ENCODE measurements at regions not wholly inside any gene's neighbourhood (a gene's known extent, or its start where the extent isn't known, plus 50 kb on each side); places are given as distances from the start of the nearest gene placed in this dataset.

GRCh38 chr2:53312721-53313120 lies 454.9 kb upstream of the CHAC2 start:
- no peaks in the 10 kb centered on the region for H3K9me3 Mint-ChIP-seq
- no peak overlapping the region for H3K4me3 Mint-ChIP-seq
- no peaks in the 10 kb centered on the region for H3K27me3 Mint-ChIP-seq
- ATAC-seq (replicated peaks in 1 of 4) (no peak), DNase-seq (no peak)
- no peaks in the 10 kb centered on the region for H3K36me3 Mint-ChIP-seq
- Histone ChIP-seq H3K4me3 (ENCODE audit: control insufficient read depth in 1 of 2, extremely low read depth in 1 of 2, low read length in 1 of 2) (no peak overlapping the region), H3K27me3 (replicated peaks in 1 of 2; ENCODE audit: control insufficient read depth in 2 of 2, extremely low read depth in 1 of 2, insufficient read depth in 2 of 2, low read length in 1 of 2) (no peaks in the 10 kb centered on the region), H3K9me3 (no peaks in the 10 kb centered on the region), H3K36me3 (ENCODE audit: control insufficient read depth in 2 of 2, extremely low read depth in 1 of 2, insufficient read depth in 1 of 2, low read length in 1 of 2) (no peaks in the 10 kb centered on the region), H3K27ac (ENCODE audit: low read length) (no peak overlapping the region), H3K4me1 (ENCODE audit: control insufficient read depth in 1 of 2, extremely low read depth in 1 of 2, insufficient read depth in 2 of 2, low read length in 2 of 2) (no peaks in the 10 kb centered on the region)
- POLR2A ChIA-PET = no interaction called here
- no peak overlapping the region for H3K27ac Mint-ChIP-seq
- WGBS (ENCODE audit: insufficient coverage) = 89% methylated on average over 4 of the region's 5 CpGs
- H3K4me1 Mint-ChIP-seq = no peaks in the 10 kb centered on the region
- CTCF ChIA-PET = no interaction called here

- no peaks in the 10 kb centered on the region for H3K27me3 Mint-ChIP-seq
- no peaks in the 10 kb centered on the region for H3K36me3 ChIP-seq (ENCODE audit: control insufficient read depth in 2 of 2, extremely low read depth in 1 of 2, insufficient read depth in 1 of 2, low read length in 1 of 2)
- no peaks in the 10 kb centered on the region for H3K4me1 ChIP-seq (ENCODE audit: control insufficient read depth in 1 of 2, extremely low read depth in 1 of 2, insufficient read depth in 2 of 2, low read length in 2 of 2)
- H3K27me3 ChIP-seq (replicated peaks in 1 of 2; ENCODE audit: control insufficient read depth in 2 of 2, extremely low read depth in 1 of 2, insufficient read depth in 2 of 2, low read length in 1 of 2) = no peaks in the 10 kb centered on the region
- no peaks in the 10 kb centered on the region for H3K4me1 Mint-ChIP-seq
- ATAC-seq (replicated peaks in 1 of 4) = no peak
- no peak overlapping the region for H3K27ac ChIP-seq (ENCODE audit: low read length)
- 80% methylated on average over 1 of the region's 5 CpGs for WGBS (ENCODE audit: insufficient coverage)
- no peak overlapping the region for H3K4me3 ChIP-seq (ENCODE audit: control insufficient read depth in 1 of 2, extremely low read depth in 1 of 2, low read length in 1 of 2)
- H3K9me3 ChIP-seq = no peaks in the 10 kb centered on the region
- CTCF ChIA-PET = no interaction called here
- H3K36me3 Mint-ChIP-seq = no peaks in the 10 kb centered on the region
- no peak for DNase-seq
- no peaks in the 10 kb centered on the region for H3K9me3 Mint-ChIP-seq
- H3K4me3 Mint-ChIP-seq = no peak overlapping the region
- H3K27ac Mint-ChIP-seq = no peak overlapping the region
- POLR2A ChIA-PET = no interaction called here
These were observed 455.4 kb upstream of the CHAC2 start for GRCh38 chr2:53312181-53312580.

- CTCF ChIA-PET = no interaction called here
- Histone ChIP-seq H3K27ac (ENCODE audit: low read length) (no peak overlapping the region), H3K27me3 (replicated peaks in 1 of 2; ENCODE audit: control insufficient read depth in 2 of 2, extremely low read depth in 1 of 2, insufficient read depth in 2 of 2, low read length in 1 of 2) (no peaks in the 10 kb centered on the region), H3K4me1 (ENCODE audit: control insufficient read depth in 1 of 2, extremely low read depth in 1 of 2, insufficient read depth in 2 of 2, low read length in 2 of 2) (no peaks in the 10 kb centered on the region), H3K9me3 (no peaks in the 10 kb centered on the region), H3K36me3 (ENCODE audit: control insufficient read depth in 2 of 2, extremely low read depth in 1 of 2, insufficient read depth in 1 of 2, low read length in 1 of 2) (no peaks in the 10 kb centered on the region), H3K4me3 (ENCODE audit: control insufficient read depth in 1 of 2, extremely low read depth in 1 of 2, low read length in 1 of 2) (no peak overlapping the region)
- no peak for ATAC-seq (replicated peaks in 1 of 4)
- Mint-ChIP-seq H3K36me3 (no peaks in the 10 kb centered on the region), H3K27ac (no peak overlapping the region), H3K4me3 (no peak overlapping the region), H3K9me3 (no peaks in the 10 kb centered on the region), H3K4me1 (no peaks in the 10 kb centered on the region), H3K27me3 (no peaks in the 10 kb centered on the region)
- no peak for DNase-seq
- WGBS (ENCODE audit: insufficient coverage) = no CpG with 5 or more reads among the region's 4 CpGs
- POLR2A ChIA-PET = no interaction called here
These were observed 464.5 kb upstream of the CHAC2 start for GRCh38 chr2:53303012-53303578.

DNA sequence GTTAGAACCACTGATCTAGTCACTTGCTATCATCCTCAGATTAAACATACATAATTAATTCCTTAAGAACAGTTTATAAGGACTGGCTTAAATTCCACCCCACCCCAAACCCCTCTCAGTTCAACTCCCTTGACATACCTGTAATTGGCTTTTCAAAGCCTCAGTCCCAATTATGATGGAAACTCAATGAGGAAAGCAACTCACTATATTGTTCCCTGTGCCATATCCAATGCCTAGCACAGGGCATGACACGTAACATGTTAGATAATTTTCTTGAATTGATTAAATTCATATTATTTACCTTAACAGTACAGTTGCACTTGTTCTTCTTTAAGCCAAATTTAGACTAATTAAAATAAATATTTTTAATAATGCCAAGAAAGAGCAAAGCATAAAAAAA lies 465.1 kb upstream of the CHAC2 start:
- Histone ChIP-seq H3K9me3 (no peaks in the 10 kb centered on the region), H3K4me3 (ENCODE audit: control insufficient read depth in 1 of 2, extremely low read depth in 1 of 2, low read length in 1 of 2) (no peak overlapping the region), H3K36me3 (ENCODE audit: control insufficient read depth in 2 of 2, extremely low read depth in 1 of 2, insufficient read depth in 1 of 2, low read length in 1 of 2) (no peaks in the 10 kb centered on the region), H3K4me1 (ENCODE audit: control insufficient read depth in 1 of 2, extremely low read depth in 1 of 2, insufficient read depth in 2 of 2, low read length in 2 of 2) (no peaks in the 10 kb centered on the region), H3K27me3 (replicated peaks in 1 of 2; ENCODE audit: control insufficient read depth in 2 of 2, extremely low read depth in 1 of 2, insufficient read depth in 2 of 2, low read length in 1 of 2) (no peaks in the 10 kb centered on the region), H3K27ac (ENCODE audit: low read length) (no peak overlapping the region)
- no CpG with 5 or more reads among the region's 1 CpG for WGBS (ENCODE audit: insufficient coverage)
- ChIA-PET POLR2A (no interaction called here), CTCF (no interaction called here)
- Mint-ChIP-seq H3K4me3 (no peak overlapping the region), H3K4me1 (no peaks in the 10 kb centered on the region), H3K9me3 (no peaks in the 10 kb centered on the region), H3K27ac (no peak overlapping the region), H3K36me3 (no peaks in the 10 kb centered on the region), H3K27me3 (no peaks in the 10 kb centered on the region)
- DNase-seq (no peak), ATAC-seq (replicated peaks in 1 of 4) (no peak)

DNA sequence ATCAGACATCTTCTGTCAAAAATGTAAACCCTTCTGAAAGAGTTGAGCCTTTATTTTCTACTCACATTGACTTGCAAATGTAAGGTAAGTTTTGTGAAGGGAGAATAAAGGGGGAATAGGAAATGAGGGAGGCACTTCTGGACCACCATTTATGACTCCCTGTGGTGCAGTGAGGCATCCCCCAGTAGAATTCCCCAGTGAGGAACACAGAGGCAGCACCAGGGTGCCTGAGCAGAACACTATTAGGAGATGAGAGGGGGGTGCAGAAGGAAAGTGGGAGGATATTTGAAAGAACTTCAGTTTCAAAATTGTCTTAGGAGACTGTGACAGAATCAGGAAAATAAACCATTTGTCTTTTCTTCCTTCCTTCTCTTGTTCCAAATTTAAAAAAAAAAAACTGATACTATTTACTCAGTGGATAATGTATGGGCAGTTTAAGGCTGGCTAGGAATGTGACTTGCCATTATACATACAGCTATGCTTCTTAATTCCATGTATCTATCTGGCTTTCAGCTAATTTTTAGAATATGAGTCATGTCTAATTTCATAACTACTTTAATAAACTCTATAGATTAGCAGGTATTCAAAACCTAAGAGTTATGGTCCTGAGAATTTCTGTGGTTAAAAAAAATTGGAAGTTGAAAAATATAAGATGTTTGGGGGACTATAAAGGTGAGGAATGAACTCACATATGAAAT lies 478.1 kb upstream of the CHAC2 start:
- H3K4me1 ChIP-seq (ENCODE audit: control insufficient read depth in 1 of 2, extremely low read depth in 1 of 2, insufficient read depth in 2 of 2, low read length in 2 of 2) = no peaks in the 10 kb centered on the region
- H3K27ac ChIP-seq (ENCODE audit: low read length) = no peak overlapping the region
- no peaks in the 10 kb centered on the region for H3K9me3 ChIP-seq
- H3K36me3 ChIP-seq (ENCODE audit: control insufficient read depth in 2 of 2, extremely low read depth in 1 of 2, insufficient read depth in 1 of 2, low read length in 1 of 2) = no peaks in the 10 kb centered on the region
- CTCF ChIA-PET = no interaction called here
- H3K27me3 Mint-ChIP-seq = no peaks in the 10 kb centered on the region
- POLR2A ChIA-PET = no interaction called here
- no peak for DNase-seq
- no peaks in the 10 kb centered on the region for H3K27me3 ChIP-seq (replicated peaks in 1 of 2; ENCODE audit: control insufficient read depth in 2 of 2, extremely low read depth in 1 of 2, insufficient read depth in 2 of 2, low read length in 1 of 2)
- no peak for ATAC-seq (replicated peaks in 1 of 4)
- no peak overlapping the region for H3K4me3 Mint-ChIP-seq
- no peak overlapping the region for H3K27ac Mint-ChIP-seq
- no peaks in the 10 kb centered on the region for H3K4me1 Mint-ChIP-seq
- peaks cover 0 to 3% (median 0%) of the 10 kb centered on the region in 3 donors for H3K9me3 Mint-ChIP-seq
- no peaks in the 10 kb centered on the region for H3K36me3 Mint-ChIP-seq
- no peak overlapping the region for H3K4me3 ChIP-seq (ENCODE audit: control insufficient read depth in 1 of 2, extremely low read depth in 1 of 2, low read length in 1 of 2)

DNA sequence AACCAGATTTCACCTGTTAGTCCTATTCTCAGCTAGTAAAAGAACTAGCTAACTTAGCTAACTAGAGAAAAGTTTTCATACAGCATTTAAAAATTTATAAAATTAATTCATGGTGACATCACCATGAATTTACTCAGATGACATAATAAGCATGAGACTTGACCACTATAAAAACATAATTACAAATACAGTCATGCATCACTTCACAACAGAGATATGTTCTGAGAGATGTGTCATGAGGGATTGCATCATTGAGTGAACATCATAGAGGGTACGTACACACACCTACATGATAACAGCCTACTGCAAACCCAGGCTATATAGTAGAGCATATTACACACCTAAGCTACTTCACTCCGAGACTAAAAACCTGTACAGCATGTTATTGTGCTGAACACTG lies 481.3 kb upstream of the CHAC2 start:
- Mint-ChIP-seq H3K4me3 (no peak overlapping the region), H3K9me3 (no peaks in the 10 kb centered on the region), H3K27ac (no peak overlapping the region), H3K27me3 (no peaks in the 10 kb centered on the region), H3K36me3 (no peaks in the 10 kb centered on the region), H3K4me1 (no peaks in the 10 kb centered on the region)
- no CpG with 5 or more reads among the region's 2 CpGs for WGBS (ENCODE audit: insufficient coverage)
- Histone ChIP-seq H3K4me3 (ENCODE audit: control insufficient read depth in 1 of 2, extremely low read depth in 1 of 2, low read length in 1 of 2) (no peak overlapping the region), H3K4me1 (ENCODE audit: control insufficient read depth in 1 of 2, extremely low read depth in 1 of 2, insufficient read depth in 2 of 2, low read length in 2 of 2) (no peaks in the 10 kb centered on the region), H3K36me3 (ENCODE audit: control insufficient read depth in 2 of 2, extremely low read depth in 1 of 2, insufficient read depth in 1 of 2, low read length in 1 of 2) (no peaks in the 10 kb centered on the region), H3K27ac (ENCODE audit: low read length) (no peak overlapping the region), H3K27me3 (replicated peaks in 1 of 2; ENCODE audit: control insufficient read depth in 2 of 2, extremely low read depth in 1 of 2, insufficient read depth in 2 of 2, low read length in 1 of 2) (no peaks in the 10 kb centered on the region), H3K9me3 (no peaks in the 10 kb centered on the region)
- ChIA-PET POLR2A (no interaction called here), CTCF (no interaction called here)
- DNase-seq (no peak), ATAC-seq (replicated peaks in 1 of 4) (no peak)

- Mint-ChIP-seq H3K4me3 (no peak overlapping the region), H3K9me3 (peaks cover 0 to 12% (median 3%) of the 10 kb centered on the region in 3 donors), H3K27me3 (no peaks in the 10 kb centered on the region), H3K36me3 (no peaks in the 10 kb centered on the region), H3K27ac (no peak overlapping the region), H3K4me1 (no peaks in the 10 kb centered on the region)
- DNase-seq (no peak), ATAC-seq (replicated peaks in 1 of 4) (no peak)
- no peaks in the 10 kb centered on the region for H3K36me3 ChIP-seq (ENCODE audit: control insufficient read depth in 2 of 2, extremely low read depth in 1 of 2, insufficient read depth in 1 of 2, low read length in 1 of 2)
- no peaks in the 10 kb centered on the region for H3K27me3 ChIP-seq (replicated peaks in 1 of 2; ENCODE audit: control insufficient read depth in 2 of 2, extremely low read depth in 1 of 2, insufficient read depth in 2 of 2, low read length in 1 of 2)
- H3K9me3 ChIP-seq = no peaks in the 10 kb centered on the region
- CTCF ChIA-PET = interaction anchor here in 1 of 2 donors (0.6 kb wide), 1 partner anchor 1371 kb away, joined by 3 read pairs; no protein-coding TSS in a partner anchor
- POLR2A ChIA-PET = no interaction called here
- no peaks in the 10 kb centered on the region for H3K4me1 ChIP-seq (ENCODE audit: control insufficient read depth in 1 of 2, extremely low read depth in 1 of 2, insufficient read depth in 2 of 2, low read length in 2 of 2)
- no peak overlapping the region for H3K4me3 ChIP-seq (ENCODE audit: control insufficient read depth in 1 of 2, extremely low read depth in 1 of 2, low read length in 1 of 2)
- WGBS (ENCODE audit: insufficient coverage) = 56% methylated on average over 1 of the region's 1 CpG
- H3K27ac ChIP-seq (ENCODE audit: low read length) = no peak overlapping the region
These were observed 491.9 kb upstream of the CHAC2 start for GRCh38 chr2:53275743-53276142.
